ENCODE measurements at regions not wholly inside any gene's neighbourhood (a gene's known extent, or its start where the extent isn't known, plus 50 kb on each side); places are given as distances from the start of the nearest gene placed in this dataset.

- H3K27me3 ChIP-seq, result no peaks in the 10 kb centered on the region
- no peak overlapping the region for H3K4me3 ChIP-seq
- H3K9me3 ChIP-seq, result no peaks in the 10 kb centered on the region
- peaks cover 0 to 64% (median 48%) of the 10 kb centered on the region in 4 donors for H3K4me1 ChIP-seq
- DNase-seq (ENCODE audit: low spot score in 2 of 2), result no peak
- H3K36me3 ChIP-seq, result no peaks in the 10 kb centered on the region
- H3K27ac ChIP-seq, result peak overlapping the region in 2 of 4 donors; percentile 44 to 50
- no peak for TF ChIP-seq EP300 (IDR thresholded peaks at IDR 0.05)
- TF ChIP-seq POLR2A (IDR thresholded peaks at IDR 0.05), result no peak
- TF ChIP-seq CTCF (IDR thresholded peaks at IDR 0.05), result no peak
- 57 to 61% methylated on average over 6 to 7 of the region's 7 CpGs for WGBS, 2 donors
These were observed 62.3 kb upstream of the SNX9 start for GRCh38 chr6:157760589-157761330.

GRCh38 chr6:157761331-157761921, 61.6 kb upstream of the SNX9 start:
- Histone ChIP-seq H3K36me3 (no peaks in the 10 kb centered on the region), H3K27ac (peak overlapping the region in 2 of 4 donors; percentile 44 to 50), H3K27me3 (no peaks in the 10 kb centered on the region), H3K9me3 (no peaks in the 10 kb centered on the region), H3K4me1 (peaks cover 0 to 68% (median 46%) of the 10 kb centered on the region in 4 donors), H3K4me3 (no peak overlapping the region)
- TF ChIP-seq POLR2A (IDR thresholded peaks at IDR 0.05) (no peak), CTCF (IDR thresholded peaks at IDR 0.05) (no peak), EP300 (IDR thresholded peaks at IDR 0.05) (no peak)
- DNase-seq (ENCODE audit: low spot score in 2 of 2), result no peak
- WGBS, 2 donors, result 80 to 82% methylated on average over 12 of the region's 12 CpGs

GRCh38 chr6:157761926-157762325, 61.1 kb upstream of the SNX9 start:
- Histone ChIP-seq H3K36me3 (no peaks in the 10 kb centered on the region), H3K27ac (peak overlapping the region in 2 of 4 donors; percentile 44 to 50), H3K4me3 (no peak overlapping the region), H3K4me1 (peaks cover 0 to 63% (median 43%) of the 10 kb centered on the region in 4 donors), H3K9me3 (no peaks in the 10 kb centered on the region), H3K27me3 (no peaks in the 10 kb centered on the region)
- TF ChIP-seq CTCF (IDR thresholded peaks at IDR 0.05), result no peak
- no peak for TF ChIP-seq POLR2A (IDR thresholded peaks at IDR 0.05)
- TF ChIP-seq EP300 (IDR thresholded peaks at IDR 0.05), result no peak
- WGBS, 2 donors, result 88 to 89% methylated on average over 13 of the region's 13 CpGs
- DNase-seq (ENCODE audit: low spot score in 2 of 2), result no peak

GRCh38 chr6:157762636-157763035, 60.4 kb upstream of the SNX9 start:
- H3K9me3 ChIP-seq, result no peaks in the 10 kb centered on the region
- H3K4me1 ChIP-seq, result peaks cover 0 to 56% (median 38%) of the 10 kb centered on the region in 4 donors
- DNase-seq (ENCODE audit: low spot score in 2 of 2), result no peak
- TF ChIP-seq EP300 (IDR thresholded peaks at IDR 0.05), result no peak
- H3K27me3 ChIP-seq, result no peaks in the 10 kb centered on the region
- 59 to 62% methylated on average over 7 of the region's 7 CpGs for whole genome bisulfite sequencing, 2 donors
- no peak overlapping the region for H3K4me3 ChIP-seq
- no peaks in the 10 kb centered on the region for H3K36me3 ChIP-seq
- peak overlapping the region in 2 of 4 donors; percentile 67 to 79 for H3K27ac ChIP-seq

GRCh38 chr6:157763129-157763903, 59.7 kb upstream of the SNX9 start:
- Histone ChIP-seq H3K27me3 (no peaks in the 10 kb centered on the region), H3K4me1 (peaks cover 0 to 54% (median 37%) of the 10 kb centered on the region in 4 donors), H3K27ac (peak overlapping the region in 3 of 4 donors; percentile 34 to 79 (median 67)), H3K4me3 (no peak overlapping the region), H3K36me3 (no peaks in the 10 kb centered on the region), H3K9me3 (no peaks in the 10 kb centered on the region)
- no peak for TF ChIP-seq EP300 (IDR thresholded peaks at IDR 0.05)
- no peak for TF ChIP-seq CTCF (IDR thresholded peaks at IDR 0.05)
- no peak for TF ChIP-seq POLR2A (IDR thresholded peaks at IDR 0.05)
- WGBS, 2 donors, result 77 to 87% methylated on average over 13 of the region's 13 CpGs
- no peak for DNase-seq (ENCODE audit: low spot score in 2 of 2)

Measured in tibial nerve (tissue), 4 donors.